ENCODE measurements at regions not wholly inside any gene's neighbourhood (a gene's known extent, or its start where the extent isn't known, plus 50 kb on each side); places are given as distances from the start of the nearest gene placed in this dataset.

- TF ChIP-seq ELF1 (IDR thresholded peaks at IDR 0.05; ENCODE audit: borderline replicate concordance, low read depth) (no peak), EZH2phosphoT487 (IDR thresholded peaks at IDR 0.05; ENCODE audit: borderline replicate concordance) (no peak), RAD21 (IDR thresholded peaks at IDR 0.05; ENCODE audit: low read depth) (peak; percentile 24; the same call in 1 of the 2 replicates)
Measured at GRCh38 chr7:17408245-17408903, 109.9 kb downstream of the AHR start (continued).

- Histone ChIP-seq H3K9me3 (ENCODE audit: control insufficient read depth in 1 of 2, insufficient read depth in 1 of 2, low read depth in 1 of 2, low read length in 2 of 2) (no peaks in the 10 kb centered on the region), H3K79me2 (ENCODE audit: insufficient read depth, low read length) (no peaks in the 10 kb centered on the region), H3K27me3 (ENCODE audit: insufficient read depth, low read length) (no peaks in the 10 kb centered on the region), H3K4me1 (ENCODE audit: control insufficient read depth in 1 of 2, insufficient read depth in 2 of 2, low read length in 2 of 2) (peaks cover 8 to 37% of the 10 kb centered on the region in 2 experiments), H3K36me3 (ENCODE audit: control insufficient read depth in 1 of 2, insufficient read depth in 2 of 2, low read length in 2 of 2) (no peaks in the 10 kb centered on the region), H3K27ac (ENCODE audit: low read depth, low read length) (no peak overlapping the region), H3K9ac (ENCODE audit: low read length) (no peak overlapping the region), H3K4me3 (replicated peaks in 1 of 2; ENCODE audit: low read depth in 1 of 2, low read length in 2 of 2) (no peak overlapping the region), H3K9me2 (ENCODE audit: insufficient read depth) (no peaks in the 10 kb centered on the region), H2AFZ (ENCODE audit: low read depth, low read length, poor library complexity, severe bottlenecking) (peak overlapping the region; percentile 97), H3K4me2 (ENCODE audit: low read length) (peak overlapping the region; percentile 52), H4K20me1 (ENCODE audit: insufficient read depth) (no peaks in the 10 kb centered on the region)
- ChIA-PET RAD21 (ENCODE audit: low non-redundant PET in 1 of 2, low total read pairs in 2 of 2, uncharacterized antibody in 2 of 2, unreplicated experiment in 2 of 2) (no interaction called here), POLR2A (no interaction called here), CTCF (interaction anchor here (1.1 kb wide), 1 partner anchor 108 kb away, joined by 4 read pairs; no protein-coding TSS in a partner anchor)
- ATAC-seq, result no peak
- BruUV-seq (replicated peaks), result no TSS peak
- TF ChIP-seq SIN3A (IDR thresholded peaks at IDR 0.05; ENCODE audit: low read depth) (peak; percentile 48; the same call in 1 of the 2 replicates), EZH2 (IDR thresholded peaks at IDR 0.05) (no peak), POLR2AphosphoS5 (IDR thresholded peaks at IDR 0.05; ENCODE audit: low read depth, low read length) (no peak), CTCF (IDR thresholded peaks at IDR 0.05 in 2 of 3, conservative IDR thresholded peaks at IDR 0.05 in 1 of 3; ENCODE audit: borderline replicate concordance in 1 of 3, insufficient read depth in 1 of 3, low read depth in 2 of 3, low read length in 2 of 3) (no peak), SRF (IDR thresholded peaks at IDR 0.05; ENCODE audit: low read depth) (0 out of 2 replicates have a peak, but pooled peaks have one; percentile 6)
- intact Hi-C loops (cut with micrococcal nuclease), result no loop called here
- DNase-seq (ENCODE audit: low read depth, low spot score), result no peak
Measured at GRCh38 chr7:17408904-17409290, 110.4 kb downstream of the AHR start.
